Testis (tissue), 2 donors: ENCODE measurements at regions not wholly inside any gene's neighbourhood (a gene's known extent, or its start where the extent isn't known, plus 50 kb on each side); places are given as distances from the start of the nearest gene placed in this dataset.

Experiments used
- DNase-seq: peaks from one replicate; pipeline ENCODE4 v3.0.0-alpha.2; 2019
- H3K27ac ChIP-seq, 2 donors: fragments of 200-600 bp; sonication (generic); one replicate each; pipeline ENCODE4 v1.5.1; 2019
- H3K27me3 ChIP-seq: fragments of 200-600 bp; sonication (generic); one replicate; pipeline ENCODE4 v1.5.1; 2019
- H3K36me3 ChIP-seq: fragments of 200-600 bp; sonication (generic); one replicate; pipeline ENCODE4 v1.5.1; 2017; ENCODE audit warnings: low read depth; ENCODE audit errors: missing control alignments
- H3K4me1 ChIP-seq: fragments of 200-600 bp; sonication (generic); one replicate; pipeline ENCODE4 v1.5.1; 2019
- H3K4me3 ChIP-seq, 2 donors: fragments of 200-600 bp; sonication (generic); one replicate each; pipeline ENCODE4 v1.5.1; 2017 to 2019
- H3K9me3 ChIP-seq: fragments of 200-600 bp; sonication (generic); one replicate; pipeline ENCODE4 v1.5.1; 2017
- POLR2A ChIP-seq: fragments of 450-650 bp; IDR thresholded peaks from one replicate; pipeline ENCODE4 v1.6.1; 2017; ENCODE audit warnings: antibody characterized with exemption, mild to moderate bottlenecking, moderate library complexity
- WGBS, 2 donors: methylation state at CpG; one replicate each; pipeline ENCODE4 v1.1.5; 2018; 5-methylcytosine and 5-hydroxymethylcytosine counted together
- intact Hi-C: fragments of 100-400 bp; cut with DNase I; formaldehyde crosslinking; loops from one replicate; pipeline ENCODE4 v1.15.1; 2023; ENCODE audit warnings: low total_unique reads
- TF ChIP-seq, protein P1 (sequence below), 3 experiments: fragments of 450-650 bp in 2 of 3; fragments of 200-600 bp in 1 of 3; sonication (generic) in 1 of 3; IDR thresholded peaks; one replicate each; pipeline ENCODE4 v1.5.1; 2016 to 2019; ENCODE audit warnings: antibody characterized with exemption in 3 of 3, mild to moderate bottlenecking in 2 of 3, moderate library complexity in 1 of 3

- TF ChIP-seq POLR2A: no peak
- TF ChIP-seq, protein P1, sequence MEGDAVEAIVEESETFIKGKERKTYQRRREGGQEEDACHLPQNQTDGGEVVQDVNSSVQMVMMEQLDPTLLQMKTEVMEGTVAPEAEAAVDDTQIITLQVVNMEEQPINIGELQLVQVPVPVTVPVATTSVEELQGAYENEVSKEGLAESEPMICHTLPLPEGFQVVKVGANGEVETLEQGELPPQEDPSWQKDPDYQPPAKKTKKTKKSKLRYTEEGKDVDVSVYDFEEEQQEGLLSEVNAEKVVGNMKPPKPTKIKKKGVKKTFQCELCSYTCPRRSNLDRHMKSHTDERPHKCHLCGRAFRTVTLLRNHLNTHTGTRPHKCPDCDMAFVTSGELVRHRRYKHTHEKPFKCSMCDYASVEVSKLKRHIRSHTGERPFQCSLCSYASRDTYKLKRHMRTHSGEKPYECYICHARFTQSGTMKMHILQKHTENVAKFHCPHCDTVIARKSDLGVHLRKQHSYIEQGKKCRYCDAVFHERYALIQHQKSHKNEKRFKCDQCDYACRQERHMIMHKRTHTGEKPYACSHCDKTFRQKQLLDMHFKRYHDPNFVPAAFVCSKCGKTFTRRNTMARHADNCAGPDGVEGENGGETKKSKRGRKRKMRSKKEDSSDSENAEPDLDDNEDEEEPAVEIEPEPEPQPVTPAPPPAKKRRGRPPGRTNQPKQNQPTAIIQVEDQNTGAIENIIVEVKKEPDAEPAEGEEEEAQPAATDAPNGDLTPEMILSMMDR (IDR thresholded peaks at IDR 0.05): no peak
- Histone ChIP-seq H3K27me3 (no peaks in the 10 kb centered on the region), H3K4me3 (no peak overlapping the region), H3K9me3 (no peaks in the 10 kb centered on the region), H3K4me1 (no peaks in the 10 kb centered on the region), H3K36me3 (no peaks in the 10 kb centered on the region), H3K27ac (no peak overlapping the region)
- intact Hi-C loops: no loop called here
- DNase-seq: no peak
- WGBS, 2 donors: 65 to 70% methylated on average over 2 of the region's 2 CpGs
Measured at GRCh38 chr12:58138424-58138823, 197.1 kb downstream of the ATP23 start.

- Histone ChIP-seq H3K4me3 (no peak overlapping the region), H3K36me3 (no peaks in the 10 kb centered on the region), H3K27ac (no peak overlapping the region), H3K27me3 (no peaks in the 10 kb centered on the region), H3K4me1 (no peaks in the 10 kb centered on the region), H3K9me3 (no peaks in the 10 kb centered on the region)
- no peak for TF ChIP-seq POLR2A
- TF ChIP-seq, protein P1 (IDR thresholded peaks at IDR 0.05): no peak
- 50 to 75% methylated on average over 1 of the region's 1 CpG for WGBS, 2 donors
- DNase-seq: no peak
- intact Hi-C loops: no loop called here
Measured at GRCh38 chr12:58139894-58140293, 198.5 kb downstream of the ATP23 start.

DNA sequence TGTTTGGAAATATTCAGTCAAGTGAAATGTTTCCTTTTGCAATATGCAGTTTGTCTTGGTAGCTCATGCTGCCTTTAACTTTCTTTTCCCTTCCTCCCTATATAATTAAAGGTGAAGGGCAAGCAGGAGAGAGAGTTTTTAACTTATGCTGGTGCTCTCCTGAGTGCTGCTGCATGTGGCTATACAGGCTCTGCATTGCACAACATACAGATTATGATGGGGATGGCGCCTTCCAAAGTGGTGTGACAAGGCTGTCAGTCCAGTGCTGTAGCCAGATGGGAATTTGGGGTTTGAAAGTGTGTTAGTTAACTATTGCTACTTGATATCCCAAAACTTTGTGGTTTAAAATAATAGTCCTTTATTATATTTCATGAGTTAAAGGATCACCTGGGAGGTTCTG is 199.0 kb downstream of the ATP23 start:
- Histone ChIP-seq H3K9me3 (no peaks in the 10 kb centered on the region), H3K27me3 (no peaks in the 10 kb centered on the region), H3K36me3 (no peaks in the 10 kb centered on the region), H3K27ac (no peak overlapping the region), H3K4me3 (no peak overlapping the region), H3K4me1 (no peaks in the 10 kb centered on the region)
- DNase-seq: no peak
- intact Hi-C loops: no loop called here
- WGBS, 2 donors: 91 to 100% methylated on average over 1 of the region's 1 CpG
- no peak for TF ChIP-seq POLR2A
- TF ChIP-seq, protein P1 (IDR thresholded peaks at IDR 0.05): no peak

DNA sequence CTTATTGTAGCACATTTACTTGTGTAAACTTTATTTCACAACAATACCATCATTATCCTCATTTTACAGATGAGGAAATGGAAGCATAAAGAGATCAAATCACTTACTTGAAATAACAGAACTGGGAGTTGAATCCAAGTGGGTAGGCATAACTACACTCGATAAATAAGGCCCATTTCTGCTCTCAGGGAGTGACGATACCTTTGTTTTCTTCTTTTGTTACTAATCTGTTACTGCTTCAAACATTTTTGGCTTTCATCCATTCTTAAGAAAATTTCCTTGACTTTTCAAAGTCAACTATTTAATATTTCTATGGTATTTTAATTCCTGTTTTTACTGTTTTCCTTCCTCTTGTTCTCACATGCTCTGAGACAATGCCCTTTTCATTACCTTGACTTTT is 201.6 kb downstream of the ATP23 start:
- Histone ChIP-seq H3K27ac (no peak overlapping the region), H3K27me3 (no peaks in the 10 kb centered on the region), H3K4me1 (no peaks in the 10 kb centered on the region), H3K36me3 (no peaks in the 10 kb centered on the region), H3K4me3 (no peak overlapping the region), H3K9me3 (no peaks in the 10 kb centered on the region)
- TF ChIP-seq, protein P1 (IDR thresholded peaks at IDR 0.05): no peak
- intact Hi-C loops: no loop called here
- 74 to 81% methylated on average over 2 of the region's 2 CpGs for WGBS, 2 donors
- DNase-seq: no peak

GRCh38 chr12:58143498-58143995 is 202.2 kb downstream of the ATP23 start:
- 83 to 90% methylated on average over 6 of the region's 6 CpGs for WGBS, 2 donors
- H3K27ac ChIP-seq: no peak overlapping the region

More at GRCh38 chr12:58143498-58143995, 202.2 kb downstream of the ATP23 start:
- H3K4me1 ChIP-seq: no peaks in the 10 kb centered on the region
- TF ChIP-seq, protein P1 (IDR thresholded peaks at IDR 0.05): no peak
- no peak for TF ChIP-seq POLR2A
- intact Hi-C loops: no loop called here
- no peak overlapping the region for H3K4me3 ChIP-seq
- H3K9me3 ChIP-seq: no peaks in the 10 kb centered on the region
- H3K27me3 ChIP-seq: no peaks in the 10 kb centered on the region
- DNase-seq: no peak
- H3K36me3 ChIP-seq: no peaks in the 10 kb centered on the region
